ENCODE measurements at regions not wholly inside any gene's neighbourhood (a gene's known extent, or its start where the extent isn't known, plus 50 kb on each side); places are given as distances from the start of the nearest gene placed in this dataset.

DNA sequence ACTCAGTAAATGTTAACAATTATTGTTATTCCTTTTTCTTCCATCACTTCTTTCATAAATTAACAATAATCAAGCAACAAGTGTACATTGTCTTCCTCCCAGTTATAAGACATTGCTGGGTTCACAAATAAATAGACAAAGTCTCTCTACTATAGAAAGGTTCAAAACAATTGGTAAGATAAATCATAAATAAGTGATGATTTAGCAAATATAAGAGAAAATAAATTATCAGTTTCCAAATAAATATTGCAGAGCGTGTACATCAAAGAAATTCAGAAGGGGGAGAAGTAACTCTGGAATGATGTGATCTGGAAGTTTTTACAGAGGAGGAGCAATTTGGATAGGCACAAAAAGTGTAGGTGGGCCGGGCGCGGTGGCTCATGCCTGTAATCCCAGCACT, 114.2 kb downstream of the BASP1 start:
- H3K27me3 ChIP-seq (ENCODE audit: control insufficient read depth in 2 of 2, insufficient read depth in 2 of 2, low read length in 2 of 2), result no peaks in the 10 kb centered on the region
- no peaks in the 10 kb centered on the region for H3K9me1 ChIP-seq (replicated peaks; ENCODE audit: control insufficient read depth, extremely low read depth, insufficient read depth, low read length)
- ChIA-PET CTCF (no interaction called here), POLR2A (no interaction called here)
- H3K4me3 ChIP-seq (replicated peaks in 1 of 3; ENCODE audit: insufficient read depth in 1 of 3, low read depth in 1 of 3, low read length in 3 of 3), result no peak overlapping the region
- TF ChIP-seq, protein P1, sequence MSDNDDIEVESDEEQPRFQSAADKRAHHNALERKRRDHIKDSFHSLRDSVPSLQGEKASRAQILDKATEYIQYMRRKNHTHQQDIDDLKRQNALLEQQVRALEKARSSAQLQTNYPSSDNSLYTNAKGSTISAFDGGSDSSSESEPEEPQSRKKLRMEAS (IDR thresholded peaks at IDR 0.05; ENCODE audit: insufficient read depth, insufficient read length), result no peak
- no peak for TF ChIP-seq JUN (IDR thresholded peaks at IDR 0.05; ENCODE audit: borderline replicate concordance, insufficient read depth, insufficient read length, low read depth)
- H3K27ac ChIP-seq (ENCODE audit: insufficient read depth, low read depth, low read length), result no peak overlapping the region
- intact Hi-C loops (cut with micrococcal nuclease), result no loop called here
- DNase-seq (ENCODE audit: low read depth, low spot score), result no peak
- no peak for FAIRE-seq
- no peak overlapping the region for H2AFZ ChIP-seq (ENCODE audit: low read depth, low read length)
- H3K4me2 ChIP-seq (ENCODE audit: insufficient read depth, low read length), result no peak overlapping the region
- H3K79me2 ChIP-seq (ENCODE audit: control insufficient read depth, insufficient read depth, low read length), result no peaks in the 10 kb centered on the region
- H3K4me1 ChIP-seq (ENCODE audit: control insufficient read depth, extremely low read depth, insufficient read depth, low read length), result no peaks in the 10 kb centered on the region
- dilution Hi-C loops (cut with MboI; ENCODE audit: extremely low pct_ligation_motif_present, low sequenced_read_pairs), result no loop called here
- H3K9ac ChIP-seq (replicated peaks; ENCODE audit: extremely low read depth, insufficient read depth, low read length), result no peak overlapping the region
- no TSS peak for BruUV-seq (replicated peaks)
- no peaks in the 10 kb centered on the region for H4K20me1 ChIP-seq (replicated peaks; ENCODE audit: control insufficient read depth, extremely low read depth, insufficient read depth, low read length)
- H3K36me3 ChIP-seq (ENCODE audit: control insufficient read depth in 2 of 2, extremely low read depth in 1 of 2, insufficient read depth in 2 of 2, low read length in 2 of 2), result no peaks in the 10 kb centered on the region
- H3K9me3 ChIP-seq (replicated peaks; ENCODE audit: control insufficient read depth, insufficient read depth, low read length), result no peaks in the 10 kb centered on the region

DNA sequence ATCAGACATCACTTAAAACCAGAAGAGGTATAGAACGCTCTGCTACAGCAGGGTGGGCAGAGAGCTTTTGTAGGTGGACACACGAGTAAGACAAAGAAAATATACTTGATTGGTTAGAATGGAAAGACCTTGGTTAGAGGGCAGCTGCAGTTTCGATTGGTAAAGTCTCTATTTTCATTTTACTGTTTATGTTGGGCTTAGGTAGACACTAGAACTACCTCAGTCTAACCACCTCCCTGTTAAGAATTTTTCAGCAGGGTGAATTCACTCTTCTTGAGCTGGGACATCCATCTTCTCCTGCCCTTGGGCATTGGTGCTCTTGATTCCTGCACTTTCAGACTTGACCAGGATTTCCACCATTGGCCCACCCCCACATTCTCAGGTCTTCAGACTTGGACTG, 116.3 kb downstream of the BASP1 start:
- H3K79me2 ChIP-seq (ENCODE audit: control insufficient read depth, insufficient read depth, low read length), result no peaks in the 10 kb centered on the region
- H4K20me1 ChIP-seq (replicated peaks; ENCODE audit: control insufficient read depth, extremely low read depth, insufficient read depth, low read length), result no peaks in the 10 kb centered on the region
- POLR2A ChIA-PET, result no interaction called here
- H3K4me3 ChIP-seq (replicated peaks in 1 of 3; ENCODE audit: insufficient read depth in 1 of 3, low read depth in 1 of 3, low read length in 3 of 3), result no peak overlapping the region
- H3K36me3 ChIP-seq (ENCODE audit: control insufficient read depth in 2 of 2, extremely low read depth in 1 of 2, insufficient read depth in 2 of 2, low read length in 2 of 2), result no peaks in the 10 kb centered on the region
- no peak overlapping the region for H2AFZ ChIP-seq (ENCODE audit: low read depth, low read length)
- H3K27me3 ChIP-seq (ENCODE audit: control insufficient read depth in 2 of 2, insufficient read depth in 2 of 2, low read length in 2 of 2), result peaks cover 0 to 1% of the 10 kb centered on the region in 2 experiments
- no TSS peak for BruUV-seq (replicated peaks)
- DNase-seq (ENCODE audit: low read depth, low spot score) (no peak), FAIRE-seq (no peak)
- intact Hi-C loops (cut with micrococcal nuclease) (no loop called here), dilution Hi-C loops (cut with MboI; ENCODE audit: extremely low pct_ligation_motif_present, low sequenced_read_pairs) (no loop called here)
- CTCF ChIA-PET, result no interaction called here
- H3K4me1 ChIP-seq (ENCODE audit: control insufficient read depth, extremely low read depth, insufficient read depth, low read length), result no peaks in the 10 kb centered on the region
- no peak overlapping the region for H3K27ac ChIP-seq (ENCODE audit: insufficient read depth, low read depth, low read length)
- no peak overlapping the region for H3K9ac ChIP-seq (replicated peaks; ENCODE audit: extremely low read depth, insufficient read depth, low read length)
- no peak overlapping the region for H3K4me2 ChIP-seq (ENCODE audit: insufficient read depth, low read length)
- TF ChIP-seq GATA2 (IDR thresholded peaks at IDR 0.05; ENCODE audit: insufficient read depth, insufficient read length, low read depth, low read length) (no peak), POLR2A (IDR thresholded peaks at IDR 0.05; ENCODE audit: low read depth, low read length) (no peak), MYC (IDR thresholded peaks at IDR 0.05; ENCODE audit: low read depth, low read length) (no peak), FOS (IDR thresholded peaks at IDR 0.05; ENCODE audit: borderline replicate concordance, insufficient read depth, low read length) (no peak), EZH2 (IDR thresholded peaks at IDR 0.05; ENCODE audit: borderline replicate concordance, low read depth, low read length, severe bottlenecking) (no peak), POLR2AphosphoS5 (IDR thresholded peaks at IDR 0.05; ENCODE audit: insufficient read depth, low read depth, low read length) (no peak), JUN (IDR thresholded peaks at IDR 0.05; ENCODE audit: borderline replicate concordance, insufficient read depth, insufficient read length, low read depth) (no peak)
- TF ChIP-seq, protein P2, sequence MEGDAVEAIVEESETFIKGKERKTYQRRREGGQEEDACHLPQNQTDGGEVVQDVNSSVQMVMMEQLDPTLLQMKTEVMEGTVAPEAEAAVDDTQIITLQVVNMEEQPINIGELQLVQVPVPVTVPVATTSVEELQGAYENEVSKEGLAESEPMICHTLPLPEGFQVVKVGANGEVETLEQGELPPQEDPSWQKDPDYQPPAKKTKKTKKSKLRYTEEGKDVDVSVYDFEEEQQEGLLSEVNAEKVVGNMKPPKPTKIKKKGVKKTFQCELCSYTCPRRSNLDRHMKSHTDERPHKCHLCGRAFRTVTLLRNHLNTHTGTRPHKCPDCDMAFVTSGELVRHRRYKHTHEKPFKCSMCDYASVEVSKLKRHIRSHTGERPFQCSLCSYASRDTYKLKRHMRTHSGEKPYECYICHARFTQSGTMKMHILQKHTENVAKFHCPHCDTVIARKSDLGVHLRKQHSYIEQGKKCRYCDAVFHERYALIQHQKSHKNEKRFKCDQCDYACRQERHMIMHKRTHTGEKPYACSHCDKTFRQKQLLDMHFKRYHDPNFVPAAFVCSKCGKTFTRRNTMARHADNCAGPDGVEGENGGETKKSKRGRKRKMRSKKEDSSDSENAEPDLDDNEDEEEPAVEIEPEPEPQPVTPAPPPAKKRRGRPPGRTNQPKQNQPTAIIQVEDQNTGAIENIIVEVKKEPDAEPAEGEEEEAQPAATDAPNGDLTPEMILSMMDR (IDR thresholded peaks at IDR 0.05; ENCODE audit: extremely low read depth in 1 of 2, insufficient read depth in 1 of 2, low read depth in 1 of 2, low read length in 2 of 2), result no peak
- TF ChIP-seq, protein P1 (IDR thresholded peaks at IDR 0.05; ENCODE audit: insufficient read depth, insufficient read length), result no peak
- H3K9me1 ChIP-seq (replicated peaks; ENCODE audit: control insufficient read depth, extremely low read depth, insufficient read depth, low read length), result no peaks in the 10 kb centered on the region
- H3K9me3 ChIP-seq (replicated peaks; ENCODE audit: control insufficient read depth, insufficient read depth, low read length), result no peaks in the 10 kb centered on the region
